Hepatocyte (in vitro differentiated cells): ENCODE measurements at regions not wholly inside any gene's neighbourhood (a gene's known extent, or its start where the extent isn't known, plus 50 kb on each side); places are given as distances from the start of the nearest gene placed in this dataset.

ENCODE experiments used
- DNase-seq: peaks from one replicate; pipeline ENCODE4 v3.0.0-alpha.2; 2016; ENCODE audit warnings: low spot score
- H2AFZ ChIP-seq: fragments of 200-600 bp; sonication (generic); 2 replicates; pipeline ENCODE4 v1.6.0; 2016; ENCODE audit warnings: antibody characterized with exemption, mild to moderate bottlenecking
- H3K27ac ChIP-seq: fragments of 200-600 bp; sonication (generic); 2 replicates; pipeline ENCODE4 v1.5.1; 2016; ENCODE audit warnings: mild to moderate bottlenecking
- H3K27me3 ChIP-seq: fragments of 200-600 bp; sonication (generic); 2 replicates; pipeline ENCODE4 v1.6.1; 2016
- H3K36me3 ChIP-seq: fragments of 200-600 bp; sonication (generic); replicated peaks from 2 replicates; pipeline ENCODE4 v1.5.1; 2016; ENCODE audit warnings: low read depth; ENCODE audit not compliant: insufficient read depth
- H3K4me1 ChIP-seq: fragments of 200-600 bp; sonication (generic); 2 replicates; pipeline ENCODE4 v1.5.1; 2016; ENCODE audit warnings: mild to moderate bottlenecking, moderate library complexity; ENCODE audit not compliant: insufficient read depth
- H3K4me2 ChIP-seq: fragments of 200-600 bp; sonication (generic); 2 replicates; pipeline ENCODE4 v1.6.0; 2016
- H3K4me3 ChIP-seq: fragments of 200-600 bp; sonication (generic); 2 replicates; pipeline ENCODE4 v1.5.1; 2016; ENCODE audit warnings: mild to moderate bottlenecking
- H3K79me2 ChIP-seq: fragments of 200-600 bp; sonication (generic); 2 replicates; pipeline ENCODE4 v1.6.0; 2017; ENCODE audit warnings: mild to moderate bottlenecking
- H3K9me2 ChIP-seq: fragments of 200-600 bp; sonication (generic); replicated peaks from 2 replicates; pipeline ENCODE4 v1.6.0; 2017; ENCODE audit warnings: mild to moderate bottlenecking; ENCODE audit not compliant: insufficient read depth
- H3K9me3 ChIP-seq: fragments of 200-600 bp; sonication (generic); 2 replicates; pipeline ENCODE4 v1.5.1; 2016; ENCODE audit warnings: low read depth, mild to moderate bottlenecking
- H4K20me1 ChIP-seq: fragments of 200-600 bp; sonication (generic); 2 replicates; pipeline ENCODE4 v1.6.0; 2016; ENCODE audit warnings: mild to moderate bottlenecking; ENCODE audit not compliant: insufficient read depth, poor library complexity, severe bottlenecking
- CTCF ChIP-seq: fragments of 200-600 bp; sonication (generic); IDR thresholded peaks from 2 replicates; pipeline ENCODE4 v1.5.1; 2016; ENCODE audit warnings: antibody characterized with exemption, mild to moderate bottlenecking; ENCODE audit not compliant: poor library complexity
- EZH2 ChIP-seq: fragments of 200-600 bp; sonication (generic); IDR thresholded peaks from 2 replicates; pipeline ENCODE4 v1.6.1; 2016; ENCODE audit warnings: antibody characterized with exemption, mild to moderate bottlenecking, borderline replicate concordance
- EZH2phosphoT487 ChIP-seq: fragments of 200-600 bp; sonication (generic); IDR thresholded peaks from one replicate; pipeline ENCODE4 v1.6.1; 2018; ENCODE audit warnings: antibody characterized with exemption, mild to moderate bottlenecking, low read depth, moderate library complexity; ENCODE audit not compliant: unreplicated experiment, severe bottlenecking
- WGBS: methylation state at CpG from one replicate; pipeline ENCODE4 v1.1.6; 2016; ENCODE audit warnings: low lambda C conversion rate; ENCODE audit errors: missing lambda C conversion rate; 5-methylcytosine and 5-hydroxymethylcytosine counted together

GRCh38 chr12:63042646-63043045, 107.7 kb upstream of the PPM1H start:
- no peaks in the 10 kb centered on the region for H4K20me1 ChIP-seq
- no peaks in the 10 kb centered on the region for H3K79me2 ChIP-seq
- no peaks in the 10 kb centered on the region for H3K27me3 ChIP-seq
- H3K9me2 ChIP-seq, result no peaks in the 10 kb centered on the region
- H3K9me3 ChIP-seq, result no peaks in the 10 kb centered on the region
- no peak overlapping the region for H3K4me3 ChIP-seq
- no peak overlapping the region for H2AFZ ChIP-seq
- 77% methylated on average over 1 of the region's 1 CpG for WGBS
- DNase-seq, result no peak
- no peaks in the 10 kb centered on the region for H3K36me3 ChIP-seq
- no peak overlapping the region for H3K4me2 ChIP-seq
- TF ChIP-seq EZH2 (no peak), EZH2phosphoT487 (no peak), CTCF (no peak)
- no peak overlapping the region for H3K27ac ChIP-seq
- H3K4me1 ChIP-seq, result no peaks in the 10 kb centered on the region

GRCh38 chr12:63041601-63042000, 106.7 kb upstream of the PPM1H start:
- no peaks in the 10 kb centered on the region for H3K9me3 ChIP-seq
- no peaks in the 10 kb centered on the region for H3K36me3 ChIP-seq
- H3K4me2 ChIP-seq, result no peak overlapping the region
- DNase-seq, result no peak
- no peaks in the 10 kb centered on the region for H4K20me1 ChIP-seq
- no peaks in the 10 kb centered on the region for H3K27me3 ChIP-seq
- no peak overlapping the region for H3K4me3 ChIP-seq
- TF ChIP-seq CTCF, result no peak
- H3K79me2 ChIP-seq, result no peaks in the 10 kb centered on the region
- 83% methylated on average over 1 of the region's 1 CpG for WGBS
- H2AFZ ChIP-seq, result no peak overlapping the region
- H3K4me1 ChIP-seq, result no peaks in the 10 kb centered on the region
- H3K27ac ChIP-seq, result no peak overlapping the region
- H3K9me2 ChIP-seq, result no peaks in the 10 kb centered on the region

GRCh38 chr12:63040526-63041220, 105.7 kb upstream of the PPM1H start:
- Histone ChIP-seq H3K79me2 (no peaks in the 10 kb centered on the region), H2AFZ (no peak overlapping the region), H4K20me1 (no peaks in the 10 kb centered on the region), H3K9me3 (no peaks in the 10 kb centered on the region), H3K27ac (no peak overlapping the region), H3K9me2 (no peaks in the 10 kb centered on the region), H3K27me3 (no peaks in the 10 kb centered on the region), H3K36me3 (no peaks in the 10 kb centered on the region), H3K4me3 (no peak overlapping the region), H3K4me1 (no peaks in the 10 kb centered on the region), H3K4me2 (no peak overlapping the region)
- 90% methylated on average over 5 of the region's 5 CpGs for whole genome bisulfite sequencing
- DNase-seq, result no peak
- no peak for TF ChIP-seq CTCF

GRCh38 chr12:63038713-63039100, 103.8 kb upstream of the PPM1H start:
- WGBS, result 85% methylated on average over 3 of the region's 3 CpGs
- no peak overlapping the region for H2AFZ ChIP-seq
- no peak overlapping the region for H3K4me2 ChIP-seq
- DNase-seq, result no peak
- H3K4me3 ChIP-seq, result no peak overlapping the region
- TF ChIP-seq EZH2phosphoT487, result no peak
- no peak overlapping the region for H3K27ac ChIP-seq
- no peaks in the 10 kb centered on the region for H3K4me1 ChIP-seq
- H3K79me2 ChIP-seq, result no peaks in the 10 kb centered on the region
- H3K9me2 ChIP-seq, result no peaks in the 10 kb centered on the region
- H3K36me3 ChIP-seq, result no peaks in the 10 kb centered on the region
- H3K9me3 ChIP-seq, result no peaks in the 10 kb centered on the region
- H3K27me3 ChIP-seq, result no peaks in the 10 kb centered on the region
- H4K20me1 ChIP-seq, result no peaks in the 10 kb centered on the region
